Neural progenitor cell (in vitro differentiated cells): ENCODE measurements at regions not wholly inside any gene's neighbourhood (a gene's known extent, or its start where the extent isn't known, plus 50 kb on each side); places are given as distances from the start of the nearest gene placed in this dataset.

Experiments
- CTCF ChIP-seq: fragments of 200-600 bp; sonication (generic); IDR thresholded peaks from 2 replicates; pipeline ENCODE4 v1.5.1; 2017; ENCODE audit warnings: antibody characterized with exemption, mild to moderate bottlenecking
- EZH2 ChIP-seq: fragments of 200-600 bp; sonication (generic); IDR thresholded peaks from 2 replicates; pipeline ENCODE4 v1.6.1; 2017; ENCODE audit warnings: antibody characterized with exemption, mild to moderate bottlenecking, moderate library complexity
- EZH2phosphoT487 ChIP-seq: fragments of 200-600 bp; sonication (generic); IDR thresholded peaks from 2 replicates; pipeline ENCODE4 v1.6.1; 2017; ENCODE audit warnings: antibody characterized with exemption

DNA sequence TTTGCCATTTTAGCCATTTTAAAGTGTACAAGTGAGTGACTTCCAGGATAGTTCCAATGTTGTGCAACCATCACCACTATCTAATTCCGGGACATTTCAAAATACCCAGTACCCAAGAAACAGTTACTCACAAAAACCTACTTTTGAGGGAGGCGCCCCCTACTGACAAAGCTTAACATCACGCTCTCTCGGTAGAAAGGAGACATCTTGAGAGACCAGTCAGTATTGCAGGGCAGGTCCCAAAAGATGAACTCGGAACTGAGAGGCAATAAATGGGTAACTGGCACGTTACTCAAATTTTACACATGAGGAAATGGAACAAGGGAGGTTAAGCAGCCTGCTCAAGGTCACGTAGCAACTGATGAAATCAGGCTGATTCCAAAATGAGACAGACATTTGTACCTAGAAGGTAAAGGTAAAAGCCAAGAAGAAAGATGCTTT is 50.0 kb upstream of the POU2AF1 start:
- TF ChIP-seq EZH2 (no peak), CTCF (peak; percentile 73), EZH2phosphoT487 (no peak)
